T-helper 1 cell treated with Interleukin-12 subunit alpha and Interleukin-12 subunit beta and Interleukin-4 antibody, amounts not matched to agents 30 ng/mL and 1 ng/mL, for 36 hours (primary cell): ENCODE measurements at regions not wholly inside any gene's neighbourhood (a gene's known extent, or its start where the extent isn't known, plus 50 kb on each side); places are given as distances from the start of the nearest gene placed in this dataset.
"Not testable (repeated sequence)": the region's sequence is repeated elsewhere in the genome, so short reads cannot be mapped to it uniquely, and the experiment has no call there.

ENCODE experiments used
- intact Hi-C: fragments of 100-400 bp; cut with micrococcal nuclease; formaldehyde crosslinking; loops from one replicate; pipeline ENCODE4 v1.15.1; 2024

- intact Hi-C loops = no loop called here
Observed at GRCh38 chr21:15651172-15651571, 78.6 kb upstream of the USP25 start.

- intact Hi-C loops = no loop called here
Observed at GRCh38 chr21:15653710-15654109, 76.1 kb upstream of the USP25 start.

- intact Hi-C loops = no loop called here
Observed at GRCh38 chr21:15654171-15654570, 75.6 kb upstream of the USP25 start.

GRCh38 chr21:15659753-15660422 lies 69.9 kb upstream of the USP25 start:
- intact Hi-C loops = no loop called here

GRCh38 chr21:15660423-15660804 lies 69.4 kb upstream of the USP25 start:
- intact Hi-C loops = no loop called here

- intact Hi-C loops = no loop called here
Observed at GRCh38 chr21:15667010-15667409, 62.8 kb upstream of the USP25 start.

GRCh38 chr21:15667819-15668218 lies 62.0 kb upstream of the USP25 start:
- intact Hi-C loops = no loop called here

GRCh38 chr21:15669247-15669646 lies 60.5 kb upstream of the USP25 start:
- intact Hi-C loops = no loop called here

- intact Hi-C loops = no loop called here
Observed at GRCh38 chr21:15671188-15671587, 58.6 kb upstream of the USP25 start.

- intact Hi-C loops = not testable (repeated sequence)
Observed at GRCh38 chr21:15672578-15672977, 57.2 kb upstream of the USP25 start.

- intact Hi-C loops = no loop called here
Observed at GRCh38 chr21:15676935-15677334, 52.8 kb upstream of the USP25 start.

- intact Hi-C loops = no loop called here
Observed at GRCh38 chr21:15679630-15680029, 50.2 kb upstream of the USP25 start.
